GM21515 (cell line): ENCODE measurements at regions not wholly inside any gene's neighbourhood (a gene's known extent, or its start where the extent isn't known, plus 50 kb on each side); places are given as distances from the start of the nearest gene placed in this dataset.
"Not testable (repeated sequence)": the region's sequence is repeated elsewhere in the genome, so short reads cannot be mapped to it uniquely, and the experiment has no call there.

Source experiments
- ATAC-seq: cut with Tn5 transposase; IDR thresholded peaks from one replicate; pipeline ENCODE4 v1.9.1; 2021; ENCODE audit not compliant: unreplicated experiment

GRCh38 chr16:8453359-8453758, 137.0 kb downstream of the TMEM114 start:
- no peak for ATAC-seq

- ATAC-seq: no peak
Observed at GRCh38 chr16:8452941-8453340, 137.4 kb downstream of the TMEM114 start.

- no peak for ATAC-seq
Observed at GRCh38 chr16:8436931-8437330, 153.4 kb downstream of the TMEM114 start.

GRCh38 chr16:8431783-8432182, 158.5 kb downstream of the TMEM114 start:
- no peak for ATAC-seq

GRCh38 chr16:8430401-8430800, 159.9 kb downstream of the TMEM114 start:
- ATAC-seq: no peak

- no peak for ATAC-seq
Observed at GRCh38 chr16:8426569-8426968, 163.7 kb downstream of the TMEM114 start.

GRCh38 chr16:8417145-8417544, 173.2 kb downstream of the TMEM114 start:
- no peak for ATAC-seq

GRCh38 chr16:8408855-8409567, 181.3 kb downstream of the TMEM114 start:
- ATAC-seq: no peak

- ATAC-seq: no peak
Observed at GRCh38 chr16:8407351-8407750, 183.0 kb downstream of the TMEM114 start.

- no peak for ATAC-seq
Observed at GRCh38 chr16:8403978-8404749, 186.1 kb downstream of the TMEM114 start.

GRCh38 chr16:8402981-8403843, 187.1 kb downstream of the TMEM114 start:
- ATAC-seq: no peak

- not testable (repeated sequence) for ATAC-seq
Observed at GRCh38 chr16:8400683-8401082, 189.6 kb downstream of the TMEM114 start.

- no peak for ATAC-seq
Observed at GRCh38 chr16:8398548-8398947, 191.8 kb downstream of the TMEM114 start.

GRCh38 chr16:8397223-8397622, 193.1 kb downstream of the TMEM114 start:
- ATAC-seq: no peak

- no peak for ATAC-seq
Observed at GRCh38 chr16:8396463-8396862, 193.8 kb downstream of the TMEM114 start.

- ATAC-seq: no peak
Observed at GRCh38 chr16:8391257-8391656, 199.1 kb downstream of the TMEM114 start.

- no peak for ATAC-seq
Observed at GRCh38 chr16:8388684-8389083, 201.6 kb downstream of the TMEM114 start.

GRCh38 chr16:8381814-8382213, 208.5 kb downstream of the TMEM114 start:
- no peak for ATAC-seq

GRCh38 chr16:8380311-8380710, 210.0 kb downstream of the TMEM114 start:
- ATAC-seq: no peak

- no peak for ATAC-seq
Observed at GRCh38 chr16:8377864-8378263, 212.4 kb downstream of the TMEM114 start.

GRCh38 chr16:8376858-8377257, 213.5 kb downstream of the TMEM114 start:
- ATAC-seq: no peak

- no peak for ATAC-seq
Observed at GRCh38 chr16:8376430-8376829, 213.9 kb downstream of the TMEM114 start.
